GM12874 (cell line): ENCODE measurements at regions not wholly inside any gene's neighbourhood (a gene's known extent, or its start where the extent isn't known, plus 50 kb on each side); places are given as distances from the start of the nearest gene placed in this dataset.

Source experiments
- CTCF ChIP-seq: IDR thresholded peaks from 2 replicates; pipeline ENCODE4 v1.5.1; 2011; ENCODE audit warnings: low read depth, mild to moderate bottlenecking, control low read depth, low read length, moderate library complexity; ENCODE audit not compliant: insufficient read depth

- no peak for TF ChIP-seq CTCF
Observed at GRCh38 chr4:177573507-177573906, 131.3 kb upstream of the AGA start.

- no peak for TF ChIP-seq CTCF
Observed at GRCh38 chr4:177574446-177574845, 132.2 kb upstream of the AGA start.

- TF ChIP-seq CTCF = no peak
Observed at GRCh38 chr4:177579649-177580048, 137.4 kb upstream of the AGA start.

GRCh38 chr4:177582992-177583391 lies 140.8 kb upstream of the AGA start:
- no peak for TF ChIP-seq CTCF

- TF ChIP-seq CTCF = no peak
Observed at GRCh38 chr4:177587989-177588388, 145.8 kb upstream of the AGA start.

GRCh38 chr4:177595386-177595785 lies 153.1 kb upstream of the AGA start:
- TF ChIP-seq CTCF = no peak

GRCh38 chr4:177596035-177596434 lies 153.8 kb upstream of the AGA start:
- no peak for TF ChIP-seq CTCF

GRCh38 chr4:177596991-177597390 lies 154.8 kb upstream of the AGA start:
- TF ChIP-seq CTCF = no peak
